ENCODE measurements at regions not wholly inside any gene's neighbourhood (a gene's known extent, or its start where the extent isn't known, plus 50 kb on each side); places are given as distances from the start of the nearest gene placed in this dataset.

- TF ChIP-seq, protein P1, sequence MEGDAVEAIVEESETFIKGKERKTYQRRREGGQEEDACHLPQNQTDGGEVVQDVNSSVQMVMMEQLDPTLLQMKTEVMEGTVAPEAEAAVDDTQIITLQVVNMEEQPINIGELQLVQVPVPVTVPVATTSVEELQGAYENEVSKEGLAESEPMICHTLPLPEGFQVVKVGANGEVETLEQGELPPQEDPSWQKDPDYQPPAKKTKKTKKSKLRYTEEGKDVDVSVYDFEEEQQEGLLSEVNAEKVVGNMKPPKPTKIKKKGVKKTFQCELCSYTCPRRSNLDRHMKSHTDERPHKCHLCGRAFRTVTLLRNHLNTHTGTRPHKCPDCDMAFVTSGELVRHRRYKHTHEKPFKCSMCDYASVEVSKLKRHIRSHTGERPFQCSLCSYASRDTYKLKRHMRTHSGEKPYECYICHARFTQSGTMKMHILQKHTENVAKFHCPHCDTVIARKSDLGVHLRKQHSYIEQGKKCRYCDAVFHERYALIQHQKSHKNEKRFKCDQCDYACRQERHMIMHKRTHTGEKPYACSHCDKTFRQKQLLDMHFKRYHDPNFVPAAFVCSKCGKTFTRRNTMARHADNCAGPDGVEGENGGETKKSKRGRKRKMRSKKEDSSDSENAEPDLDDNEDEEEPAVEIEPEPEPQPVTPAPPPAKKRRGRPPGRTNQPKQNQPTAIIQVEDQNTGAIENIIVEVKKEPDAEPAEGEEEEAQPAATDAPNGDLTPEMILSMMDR (IDR thresholded peaks at IDR 0.05), result no peak
- TF ChIP-seq POLR2A (IDR thresholded peaks at IDR 0.05), result no peak
- TF ChIP-seq EP300 (IDR thresholded peaks at IDR 0.05), result no peak
- no peak for TF ChIP-seq POLR2AphosphoS5 (IDR thresholded peaks at IDR 0.05)
These were observed 185.2 kb upstream of the DGKB start for GRCh38 chr7:15087771-15088170.
